Choroid plexus epithelial cell (primary cell): ENCODE measurements at regions not wholly inside any gene's neighbourhood (a gene's known extent, or its start where the extent isn't known, plus 50 kb on each side); places are given as distances from the start of the nearest gene placed in this dataset.
A peak's percentile ranks its signal among the peaks of the same experiment; 100 is the strongest.

Source experiments
- DNase-seq: peaks from one replicate; pipeline ENCODE4 v3.0.0-alpha.2; 2010; ENCODE audit warnings: low read depth
- H3K4me3 ChIP-seq: 2 replicates; pipeline ENCODE4 v1.5.1; 2011; ENCODE audit warnings: low read depth, mild to moderate bottlenecking, control low read depth, low read length, moderate library complexity
- CTCF ChIP-seq: conservative IDR thresholded peaks from 2 replicates; pipeline ENCODE4 v1.5.1; 2011; ENCODE audit warnings: low read depth, mild to moderate bottlenecking, control low read depth, inconsistent platforms, low read length, moderate library complexity

GRCh38 chr13:63163903-63164302, 1748.3 kb upstream of the PCDH20 start:
- no peak overlapping the region for H3K4me3 ChIP-seq
- no peak for DNase-seq
- TF ChIP-seq CTCF, result no peak

GRCh38 chr13:63161219-63161618, 1745.6 kb upstream of the PCDH20 start:
- no peak overlapping the region for H3K4me3 ChIP-seq
- DNase-seq, result peak; percentile 11
- TF ChIP-seq CTCF, result no peak

GRCh38 chr13:63156816-63157215, 1741.2 kb upstream of the PCDH20 start:
- no peak for TF ChIP-seq CTCF
- peak; percentile 3 for DNase-seq
- H3K4me3 ChIP-seq, result no peak overlapping the region

GRCh38 chr13:63149375-63149774, 1733.7 kb upstream of the PCDH20 start:
- TF ChIP-seq CTCF, result no peak
- DNase-seq, result no peak
- H3K4me3 ChIP-seq, result no peak overlapping the region

- no peak overlapping the region for H3K4me3 ChIP-seq
- no peak for TF ChIP-seq CTCF
- DNase-seq, result no peak
These were observed 1723.6 kb upstream of the PCDH20 start for GRCh38 chr13:63139277-63139676.

GRCh38 chr13:63129995-63130394, 1714.3 kb upstream of the PCDH20 start:
- no peak for DNase-seq
- H3K4me3 ChIP-seq, result no peak overlapping the region
- TF ChIP-seq CTCF, result no peak

GRCh38 chr13:63128716-63129115, 1713.1 kb upstream of the PCDH20 start:
- TF ChIP-seq CTCF, result no peak
- no peak overlapping the region for H3K4me3 ChIP-seq
- DNase-seq, result no peak
